ENCODE measurements at regions not wholly inside any gene's neighbourhood (a gene's known extent, or its start where the extent isn't known, plus 50 kb on each side); places are given as distances from the start of the nearest gene placed in this dataset.

DNA sequence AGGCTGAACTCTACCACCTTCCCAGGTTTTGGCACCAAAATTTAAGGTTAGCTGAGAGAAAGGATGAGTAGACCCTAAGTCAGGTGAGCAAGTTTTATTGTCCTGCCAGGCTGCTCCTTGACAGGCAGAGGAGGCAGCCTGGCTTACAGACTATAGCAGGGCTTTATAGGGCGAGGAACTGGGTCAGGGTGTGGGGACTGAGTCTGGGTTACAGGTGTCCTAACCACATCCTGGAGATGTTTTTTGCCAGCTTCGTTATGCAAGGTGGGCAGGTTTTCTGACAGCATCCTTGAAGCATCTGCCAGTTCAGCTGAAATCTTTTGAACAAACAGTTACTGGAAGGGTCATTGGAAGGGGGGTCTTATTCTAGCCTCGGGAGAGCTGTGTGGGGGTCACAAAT, 905.7 kb upstream of the SLITRK5 start:
- TF ChIP-seq ZKSCAN5 (CRISPR knock-in tag; IDR thresholded peaks at IDR 0.05) (no peak), ZNF569 (CRISPR knock-in tag; IDR thresholded peaks at IDR 0.05; ENCODE audit: borderline replicate concordance) (no peak), SIX1 (CRISPR knock-in tag; IDR thresholded peaks at IDR 0.05; ENCODE audit: borderline replicate concordance) (no peak), NFIB (CRISPR knock-in tag; IDR thresholded peaks at IDR 0.05; ENCODE audit: borderline replicate concordance) (no peak), ZNF598 (CRISPR knock-in tag; IDR thresholded peaks at IDR 0.05; ENCODE audit: borderline replicate concordance) (no peak), ARHGAP35 (CRISPR knock-in tag; IDR thresholded peaks at IDR 0.05; ENCODE audit: borderline replicate concordance) (no peak), ZNF12 (CRISPR knock-in tag; IDR thresholded peaks at IDR 0.05) (no peak), NKX3-1 (CRISPR knock-in tag; IDR thresholded peaks at IDR 0.05) (no peak), ZNF207 (IDR thresholded peaks at IDR 0.05; ENCODE audit: borderline replicate concordance) (no peak), NR2F6 (IDR thresholded peaks at IDR 0.05) (no peak), NR2F6 (CRISPR knock-in tag; IDR thresholded peaks at IDR 0.05) (no peak), FOXA3 (CRISPR knock-in tag; IDR thresholded peaks at IDR 0.05) (no peak), IRF2 (CRISPR knock-in tag; IDR thresholded peaks at IDR 0.05) (no peak), ZNF337 (CRISPR knock-in tag; IDR thresholded peaks at IDR 0.05; ENCODE audit: borderline replicate concordance, low read depth) (no peak), SETDB1 (CRISPR knock-in tag; IDR thresholded peaks at IDR 0.05; ENCODE audit: borderline replicate concordance) (no peak), CAMTA2 (CRISPR knock-in tag; IDR thresholded peaks at IDR 0.05; ENCODE audit: borderline replicate concordance) (no peak)
- TF ChIP-seq, protein P1, sequence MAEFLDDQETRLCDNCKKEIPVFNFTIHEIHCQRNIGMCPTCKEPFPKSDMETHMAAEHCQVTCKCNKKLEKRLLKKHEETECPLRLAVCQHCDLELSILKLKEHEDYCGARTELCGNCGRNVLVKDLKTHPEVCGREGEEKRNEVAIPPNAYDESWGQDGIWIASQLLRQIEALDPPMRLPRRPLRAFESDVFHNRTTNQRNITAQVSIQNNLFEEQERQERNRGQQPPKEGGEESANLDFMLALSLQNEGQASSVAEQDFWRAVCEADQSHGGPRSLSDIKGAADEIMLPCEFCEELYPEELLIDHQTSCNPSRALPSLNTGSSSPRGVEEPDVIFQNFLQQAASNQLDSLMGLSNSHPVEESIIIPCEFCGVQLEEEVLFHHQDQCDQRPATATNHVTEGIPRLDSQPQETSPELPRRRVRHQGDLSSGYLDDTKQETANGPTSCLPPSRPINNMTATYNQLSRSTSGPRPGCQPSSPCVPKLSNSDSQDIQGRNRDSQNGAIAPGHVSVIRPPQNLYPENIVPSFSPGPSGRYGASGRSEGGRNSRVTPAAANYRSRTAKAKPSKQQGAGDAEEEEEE (CRISPR knock-in tag; IDR thresholded peaks at IDR 0.05; ENCODE audit: borderline replicate concordance) = no peak
- Histone ChIP-seq H3K4me2 (ENCODE audit: low read depth, low read length) (no peak overlapping the region), H3K27ac (ENCODE audit: extremely low read length, insufficient read depth, low read length) (no peak overlapping the region), H4K20me1 (ENCODE audit: insufficient read depth, low read length) (no peaks in the 10 kb centered on the region), H3K4me1 (ENCODE audit: insufficient read depth, low read length) (no peaks in the 10 kb centered on the region), H3K9me3 (ENCODE audit: low read length) (peaks cover 9% of the 10 kb centered on the region), H3K79me2 (ENCODE audit: insufficient read depth, low read length) (no peaks in the 10 kb centered on the region), H3K4me3 (replicated peaks in 1 of 3; ENCODE audit: insufficient read depth in 1 of 3, low read depth in 2 of 3, low read length in 3 of 3) (no peak overlapping the region), H2AFZ (ENCODE audit: low read length) (no peak overlapping the region), H3K9ac (ENCODE audit: insufficient read depth, low read depth, low read length) (no peak overlapping the region), H3K27me3 (ENCODE audit: control insufficient read depth in 1 of 2, insufficient read depth in 2 of 2, low read length in 2 of 2) (no peaks in the 10 kb centered on the region), H3K36me3 (replicated peaks in 1 of 2; ENCODE audit: control insufficient read depth in 1 of 2, insufficient read depth in 2 of 2, low read length in 2 of 2) (no peaks in the 10 kb centered on the region)
- ChIA-PET CTCF (ENCODE audit: low intra/inter-chr PET ratio, low total read pairs) (no interaction called here), POLR2A (no interaction called here)
- intact Hi-C loops (cut with micrococcal nuclease; ENCODE audit: unreplicated experiment) (no loop called here), in situ Hi-C loops (cut with HindIII; ENCODE audit: extremely low pct_ligation_motif_present, low pct_unique_long_range_greater_than_20kb) (no loop called here)
- FAIRE-seq = no peak
- no peak for DNase-seq (ENCODE audit: low spot score)
- no peak for ATAC-seq
- BruUV-seq (replicated peaks) = no TSS peak
- 0% methylated on average over 3 of the region's 3 CpGs for WGBS (ENCODE audit: low lambda C conversion rate)

Measured in HepG2 (cell line).